ENCODE measurements at regions not wholly inside any gene's neighbourhood (a gene's known extent, or its start where the extent isn't known, plus 50 kb on each side); places are given as distances from the start of the nearest gene placed in this dataset.
"Not testable (repeated sequence)": the region's sequence is repeated elsewhere in the genome, so short reads cannot be mapped to it uniquely, and the experiment has no call there.

DNA sequence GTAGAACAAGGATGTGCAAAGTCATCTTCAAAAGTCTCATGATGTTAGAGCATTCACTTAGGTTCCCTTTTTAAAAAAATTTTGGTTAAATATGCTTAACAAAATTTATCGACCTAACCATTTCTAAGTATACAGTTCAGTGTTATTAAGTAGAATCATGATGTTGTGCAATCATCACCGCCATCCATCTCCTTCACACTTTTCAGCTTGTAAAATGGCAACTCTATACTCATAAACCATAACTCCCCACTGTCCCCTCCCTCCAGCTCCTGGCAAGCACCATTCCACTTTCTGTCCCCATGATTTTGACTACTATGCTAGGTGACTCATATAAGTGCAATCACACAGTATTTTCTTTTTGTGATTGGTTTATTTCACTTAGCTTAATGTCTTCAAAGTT is 895.0 kb downstream of the TBL1XR1 start:
- DNase-seq = no peak

DNA sequence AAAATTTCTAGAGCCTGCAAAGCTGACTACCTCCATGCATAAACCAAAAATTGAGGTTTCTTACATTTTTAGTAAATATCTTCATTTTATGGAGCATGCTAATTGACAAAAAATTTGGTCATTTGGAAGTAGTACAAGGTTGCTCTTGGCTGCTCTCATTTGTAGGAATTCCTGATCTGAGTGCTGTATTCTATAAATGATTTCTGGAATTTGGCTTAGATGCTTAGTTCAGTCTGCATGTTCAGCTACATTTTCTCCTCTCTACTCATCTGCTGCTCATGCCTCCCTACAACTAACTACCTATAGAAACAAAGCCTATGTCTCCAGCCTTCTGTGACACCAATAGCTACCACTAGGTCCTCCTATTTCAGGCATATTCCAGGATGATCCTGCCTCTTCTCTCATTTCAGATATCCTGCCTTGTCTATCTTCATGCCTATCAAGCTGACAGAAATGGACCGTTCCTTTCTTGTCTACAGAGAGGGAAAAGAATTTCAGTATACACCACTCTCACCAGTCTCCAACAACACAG is 901.1 kb downstream of the TBL1XR1 start:
- no peak for DNase-seq

DNA sequence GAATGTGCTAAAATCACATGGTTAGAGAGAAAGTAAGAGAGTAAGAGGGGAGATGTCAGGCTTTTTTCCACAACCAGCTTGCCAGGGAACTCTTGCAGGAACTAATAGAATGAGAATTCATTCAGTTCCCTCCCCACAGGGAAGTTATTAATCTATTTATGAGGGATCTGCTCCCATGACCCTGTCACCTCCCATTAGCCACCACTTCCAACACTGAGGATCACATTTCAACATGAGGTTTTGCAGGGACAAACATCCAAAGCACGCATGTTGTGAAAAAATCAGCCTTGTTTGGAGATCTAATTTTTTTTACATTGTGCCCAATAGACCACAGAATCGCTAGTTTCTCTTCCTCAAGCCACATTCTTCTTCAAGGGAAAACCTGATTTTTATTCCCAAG is 904.0 kb downstream of the TBL1XR1 start:
- DNase-seq = no peak

DNA sequence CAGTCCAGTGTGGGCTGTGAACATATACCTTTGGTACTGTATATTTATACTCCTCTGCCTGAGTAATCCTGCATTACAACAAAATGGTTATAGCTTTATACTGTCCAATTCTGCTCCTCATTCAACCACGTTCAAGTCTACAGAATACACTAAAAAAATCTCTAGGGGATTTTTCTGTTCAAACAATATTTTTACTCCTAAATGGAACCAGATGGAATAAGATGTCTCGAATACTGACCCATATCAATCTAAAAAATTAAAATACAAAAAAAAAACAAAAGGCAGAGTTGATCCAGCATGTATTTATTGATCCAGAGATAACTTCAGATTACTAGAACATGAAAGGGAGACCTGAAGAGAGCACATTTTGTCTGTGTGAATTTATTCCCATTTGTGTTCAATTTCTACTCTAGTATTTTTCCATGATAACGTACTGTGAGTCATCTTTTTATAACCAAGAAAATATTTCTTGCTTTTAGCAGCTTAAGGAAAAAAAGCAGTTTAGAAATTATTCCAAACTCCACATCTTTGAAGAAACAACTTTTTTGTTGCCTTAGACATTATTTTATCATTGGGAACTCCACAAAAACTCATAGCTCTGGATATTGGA is 910.7 kb downstream of the TBL1XR1 start:
- no peak for DNase-seq

DNA sequence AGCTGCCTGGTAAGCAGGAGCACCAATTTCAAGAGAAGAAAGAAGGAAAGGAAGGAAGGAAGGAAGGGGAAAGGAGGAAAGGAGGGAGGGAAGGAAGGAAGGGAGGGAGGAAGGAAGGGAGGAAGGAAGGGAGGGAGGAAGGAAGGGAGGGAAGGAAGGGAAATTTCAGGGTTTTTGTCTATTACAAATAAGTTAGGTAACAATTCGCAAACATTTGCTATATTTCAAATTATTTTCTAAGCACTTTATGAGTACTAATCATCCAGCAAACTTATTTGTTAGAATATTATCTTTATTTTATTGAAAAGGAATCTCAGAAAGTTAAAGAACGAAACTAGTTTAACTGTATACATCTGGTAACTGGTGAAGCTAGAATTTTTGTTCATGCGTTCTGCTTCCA is 921.7 kb downstream of the TBL1XR1 start:
- no peak for DNase-seq

DNA sequence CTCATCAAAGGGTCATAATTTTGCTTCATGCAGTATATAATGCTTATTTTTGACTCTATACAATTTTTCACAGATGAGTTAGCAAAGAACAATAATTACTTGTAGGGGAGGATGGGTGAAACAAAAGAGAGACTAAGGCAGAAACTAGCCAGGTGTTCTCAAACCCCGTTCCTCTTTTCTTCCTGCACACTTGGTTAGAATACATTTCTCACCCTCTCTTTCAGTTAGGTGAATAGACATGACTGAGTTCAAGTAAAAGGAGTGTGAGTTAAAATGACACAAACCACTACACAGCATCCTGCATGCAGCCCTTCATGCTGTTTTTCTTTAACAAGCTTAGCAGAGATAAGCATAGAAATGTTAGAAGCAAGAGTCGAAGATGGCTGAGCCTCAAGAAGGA is 922.2 kb downstream of the TBL1XR1 start:
- DNase-seq = no peak

DNA sequence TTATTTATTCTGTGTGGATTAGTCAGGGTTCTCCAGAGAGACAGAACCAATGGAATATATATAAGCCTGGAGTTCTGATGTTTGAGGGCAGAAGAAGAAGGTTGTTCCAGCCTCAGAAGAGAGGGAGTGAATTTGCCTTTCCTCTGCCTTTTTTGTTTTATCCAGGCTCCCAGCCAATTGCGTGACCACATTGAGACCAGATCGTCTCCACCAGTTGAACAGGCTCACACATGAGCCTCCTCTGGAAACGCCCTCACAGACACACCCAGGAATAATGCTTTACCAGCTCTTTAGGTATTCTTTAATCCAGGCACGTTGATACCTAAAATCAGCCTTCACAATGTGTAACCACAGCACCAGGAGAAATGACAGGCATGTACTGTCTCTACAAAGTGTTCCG is 923.1 kb downstream of the TBL1XR1 start:
- peak; percentile 90 for DNase-seq

DNA sequence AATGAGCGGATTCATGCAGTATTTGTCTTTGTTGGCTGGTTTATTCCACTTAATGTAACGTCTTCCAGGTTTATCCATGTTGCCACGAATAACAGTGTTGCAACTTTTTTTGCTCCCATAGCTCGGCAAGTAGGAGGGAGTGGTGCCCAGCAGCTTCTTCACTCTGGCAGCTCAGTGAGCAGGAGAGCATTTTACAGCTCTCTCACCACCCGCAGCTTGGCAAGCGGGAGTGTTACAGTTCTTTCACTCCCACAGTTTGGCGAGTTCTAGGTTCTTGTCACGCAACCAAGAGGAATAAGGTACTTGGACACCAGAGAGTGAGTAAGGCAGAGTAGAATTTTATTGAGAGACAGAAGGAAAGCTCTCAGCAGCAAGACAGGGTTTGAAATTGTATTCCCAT is 935.2 kb downstream of the TBL1XR1 start:
- no peak for DNase-seq

DNA sequence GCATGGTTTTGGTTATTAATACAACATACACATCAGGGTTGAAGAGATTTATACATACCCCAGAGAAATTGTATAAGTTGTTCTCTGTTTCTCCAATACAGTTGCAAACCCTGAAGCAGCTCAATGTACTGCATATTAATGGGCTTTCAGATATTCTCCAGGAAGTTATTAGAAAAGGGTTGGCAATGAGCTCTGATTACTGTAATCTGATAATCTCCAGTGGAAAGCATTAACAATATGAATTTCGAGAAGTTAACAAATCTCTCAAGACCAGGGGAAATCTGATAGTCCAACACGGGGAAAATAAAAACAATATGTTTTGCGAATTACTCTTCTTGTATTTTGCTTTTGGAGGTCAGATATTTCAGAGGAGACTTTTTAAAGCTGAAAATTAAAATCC is 950.1 kb downstream of the TBL1XR1 start:
- DNase-seq = no peak

DNA sequence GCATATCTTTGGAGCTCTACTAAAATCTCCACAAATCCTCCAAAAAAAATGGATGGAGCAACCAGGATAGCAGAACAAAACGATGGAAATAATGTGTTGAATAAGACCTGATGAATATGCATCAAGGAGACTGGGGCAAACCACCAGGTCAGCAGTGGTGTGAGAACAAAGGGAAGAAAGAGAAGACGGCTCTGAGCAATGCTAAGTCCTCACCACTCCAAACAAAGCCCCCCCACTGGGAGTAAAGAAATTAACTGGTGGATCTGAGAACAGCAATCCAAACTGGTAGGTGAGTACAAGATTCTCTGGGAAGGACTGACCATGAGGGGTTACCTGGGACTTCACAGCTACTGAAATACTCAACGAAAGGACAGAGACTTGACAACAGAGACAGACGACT is 977.3 kb downstream of the TBL1XR1 start:
- DNase-seq = no peak

DNA sequence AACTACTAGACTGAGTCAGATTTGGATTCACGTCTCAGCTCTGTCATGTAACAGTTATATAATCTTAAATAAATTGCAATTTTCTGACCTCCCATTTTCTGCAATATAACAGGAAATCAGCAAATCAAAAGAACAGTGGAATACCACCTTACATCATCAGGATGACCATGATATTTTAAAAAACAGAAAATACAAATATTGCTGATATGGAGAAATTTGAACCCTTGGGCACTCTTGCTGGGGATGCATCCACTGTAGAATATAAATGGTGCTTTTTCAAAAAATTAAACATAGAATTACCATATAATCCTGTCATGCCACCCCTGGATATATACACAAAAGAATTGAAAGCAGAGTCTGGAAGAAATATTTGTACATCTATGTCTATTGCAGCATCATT is 982.5 kb downstream of the TBL1XR1 start:
- no peak for DNase-seq

DNA sequence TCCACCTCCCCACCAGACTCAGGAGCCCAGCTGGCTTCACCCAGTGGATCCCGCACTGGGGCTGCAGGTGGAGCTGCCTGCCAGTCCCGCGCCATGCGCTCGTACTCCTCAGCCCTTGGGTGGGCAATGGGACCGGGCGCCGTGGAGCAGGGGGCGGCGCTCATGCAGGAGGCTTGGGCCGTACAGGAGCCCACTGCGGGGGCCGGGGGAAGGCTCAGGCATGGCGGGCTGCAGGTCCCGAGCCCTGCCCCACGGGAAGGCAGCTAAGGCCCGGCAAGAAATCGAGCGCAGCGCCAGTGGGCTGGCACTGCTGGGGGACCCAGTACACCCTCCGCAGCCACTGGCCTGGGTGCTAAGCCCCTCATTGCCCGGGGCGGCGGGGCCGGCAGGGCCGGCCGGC is 984.0 kb downstream of the TBL1XR1 start:
- not testable (repeated sequence) for DNase-seq

DNA sequence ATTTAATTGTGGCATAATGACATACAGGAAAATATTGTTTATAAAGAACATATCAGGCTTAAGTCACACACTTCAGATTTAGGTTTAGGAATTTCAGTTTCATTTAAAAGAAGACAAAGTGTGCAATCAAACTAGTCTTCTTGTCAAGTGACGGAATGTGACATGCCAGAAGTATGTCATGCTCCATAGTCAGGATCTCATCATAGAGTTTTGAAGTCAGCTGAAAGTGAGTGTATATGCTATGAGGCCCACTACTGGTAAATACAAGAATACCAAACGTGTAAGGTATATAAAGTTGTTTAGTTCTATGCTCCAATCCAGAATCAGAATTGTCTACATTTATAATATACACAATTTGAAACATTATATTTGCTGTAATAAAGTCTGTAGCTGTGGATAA is 988.4 kb downstream of the TBL1XR1 start:
- no peak for DNase-seq

DNA sequence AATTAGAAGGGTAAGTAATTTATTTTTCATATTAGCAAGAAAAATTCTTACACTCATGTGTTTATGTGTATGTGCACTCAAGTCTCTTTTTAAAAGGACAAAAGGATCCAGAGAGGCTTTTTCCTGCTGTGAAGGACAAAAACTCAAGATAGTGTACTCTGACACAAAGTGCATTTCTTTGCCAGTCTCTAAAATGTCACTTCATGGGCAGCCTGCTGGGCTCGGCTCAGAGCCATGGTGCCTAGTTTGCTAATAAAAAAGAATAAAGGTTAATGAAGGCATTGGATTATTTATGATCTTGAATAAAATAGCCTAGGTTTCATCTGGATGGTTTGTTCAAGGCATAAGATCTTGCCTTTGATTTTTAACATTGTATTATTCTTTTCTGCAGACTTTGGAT is 989.0 kb downstream of the TBL1XR1 start:
- no peak for DNase-seq

DNA sequence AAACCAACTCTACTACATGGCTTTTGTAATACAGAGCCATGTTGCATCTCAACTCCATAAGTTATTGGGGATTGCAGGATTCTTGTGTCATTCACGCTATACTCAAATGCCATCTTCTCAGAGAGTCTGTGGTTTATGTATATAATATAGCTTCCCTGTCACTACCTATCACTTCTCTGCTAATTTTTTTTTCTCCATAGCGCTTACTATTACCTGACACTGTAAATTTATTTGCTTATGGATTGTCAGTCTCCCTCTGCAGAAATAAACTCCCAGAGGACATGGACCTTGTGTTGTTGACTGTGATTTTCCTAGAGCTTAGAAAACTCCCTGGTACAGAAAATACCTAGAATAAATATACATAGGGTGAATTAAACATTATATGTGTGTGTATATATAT is 990.5 kb downstream of the TBL1XR1 start:
- DNase-seq = no peak

DNA sequence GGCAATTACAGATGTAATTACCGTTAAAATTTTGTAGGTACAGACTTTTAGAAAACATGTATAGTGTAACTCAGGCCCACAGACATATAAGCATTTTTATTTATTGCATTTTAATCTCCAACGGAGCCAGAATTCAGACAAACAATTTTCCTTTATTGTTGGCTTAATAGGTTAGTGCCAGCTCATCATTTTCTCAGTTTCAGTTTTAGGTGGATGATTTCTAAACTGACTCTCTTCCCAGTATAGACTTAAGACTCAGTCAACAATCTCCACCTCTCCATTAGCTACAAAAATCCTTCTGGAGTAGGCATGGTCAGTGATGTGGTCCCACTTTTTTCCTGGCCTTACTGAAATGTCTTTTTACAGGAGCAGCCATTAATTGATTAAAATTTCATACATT is 994.6 kb downstream of the TBL1XR1 start:
- DNase-seq = no peak

DNA sequence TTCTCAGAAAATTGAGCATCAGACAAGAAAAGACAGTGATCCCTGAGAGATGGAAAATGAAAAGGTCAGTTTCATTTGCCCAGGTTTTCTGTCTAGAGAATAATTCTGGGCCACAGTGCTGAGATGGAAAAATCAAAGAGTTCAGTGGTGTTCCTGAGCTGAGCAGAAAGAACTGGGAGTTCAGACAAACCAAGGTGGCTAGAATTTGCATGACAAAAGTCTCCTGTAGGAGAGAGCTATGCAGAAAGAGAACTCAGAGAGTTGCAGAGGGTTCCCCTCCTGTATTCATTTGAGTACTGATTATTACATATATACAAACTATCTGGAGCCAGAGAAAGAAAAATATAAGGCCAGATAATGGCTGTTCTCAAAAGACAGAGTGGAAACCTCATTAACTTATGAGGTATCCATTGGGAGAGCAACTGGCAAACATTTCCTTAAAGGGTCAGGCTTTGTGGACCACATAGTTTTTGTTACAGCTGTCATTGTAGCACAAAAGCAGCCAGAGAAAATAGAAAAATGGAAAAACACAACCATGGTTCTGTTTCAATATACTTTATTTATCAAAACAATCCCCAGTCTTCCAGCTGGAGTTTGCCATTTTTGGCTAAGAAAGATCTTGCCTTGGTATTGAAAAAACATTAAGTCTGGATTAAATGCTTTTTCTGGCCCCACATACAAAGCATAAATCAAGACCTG is 1004.1 kb downstream of the TBL1XR1 start:
- DNase-seq = no peak

DNA sequence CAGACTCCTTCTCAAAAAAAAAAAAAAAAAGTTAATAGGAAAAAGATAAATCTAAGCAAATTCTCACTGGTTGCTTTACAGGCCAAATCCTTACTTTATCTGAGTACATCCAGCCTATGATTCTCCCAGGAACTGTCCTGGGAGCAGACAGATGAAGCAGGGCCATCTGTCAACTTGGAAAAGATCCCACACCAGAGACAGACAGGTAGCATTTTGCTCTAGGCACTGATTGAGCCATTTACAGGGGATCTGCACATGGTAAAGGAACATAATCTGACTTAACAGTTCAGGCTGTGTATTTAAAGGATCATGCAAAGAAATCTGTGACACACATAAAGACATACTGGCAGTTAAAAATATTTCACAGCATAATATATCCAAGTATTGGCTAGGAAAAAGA is 1006.5 kb downstream of the TBL1XR1 start:
- DNase-seq = no peak

DNA sequence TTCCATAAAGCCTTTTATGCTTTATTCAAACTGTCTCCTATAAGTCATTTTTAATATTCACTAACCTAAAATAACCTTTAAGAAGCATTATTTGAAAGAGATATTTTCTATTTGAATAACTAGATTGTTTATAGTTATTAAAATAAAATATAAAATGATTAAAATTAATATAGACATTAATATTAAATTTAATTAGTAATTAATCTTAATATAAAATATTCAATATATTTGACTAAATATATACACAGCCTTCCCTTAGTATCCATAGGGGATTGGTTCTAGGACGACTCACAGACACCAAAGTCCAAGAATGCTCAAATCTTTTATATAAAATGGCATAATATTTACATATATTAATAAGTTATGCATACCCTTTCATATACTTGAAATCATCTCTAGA is 1014.1 kb downstream of the TBL1XR1 start:
- no peak for DNase-seq

DNA sequence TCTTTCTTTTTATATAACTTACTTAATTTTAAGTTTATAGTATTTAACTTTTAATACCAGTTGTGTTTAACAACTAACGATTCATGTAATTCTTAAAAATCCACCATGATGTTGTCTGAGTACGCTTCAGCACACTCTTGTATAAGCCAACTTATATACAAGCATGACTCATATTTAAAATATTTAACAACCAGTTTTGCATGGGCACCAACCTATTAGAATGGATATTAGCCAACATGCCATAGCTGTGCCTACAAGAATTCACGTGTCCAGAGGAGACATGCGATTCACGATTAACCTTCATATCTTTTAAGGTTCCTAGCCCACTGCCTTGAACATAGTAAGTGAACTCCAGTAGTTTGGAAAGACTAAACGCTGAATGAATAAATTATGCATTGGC is 1023.2 kb downstream of the TBL1XR1 start:
- DNase-seq = no peak

DNA sequence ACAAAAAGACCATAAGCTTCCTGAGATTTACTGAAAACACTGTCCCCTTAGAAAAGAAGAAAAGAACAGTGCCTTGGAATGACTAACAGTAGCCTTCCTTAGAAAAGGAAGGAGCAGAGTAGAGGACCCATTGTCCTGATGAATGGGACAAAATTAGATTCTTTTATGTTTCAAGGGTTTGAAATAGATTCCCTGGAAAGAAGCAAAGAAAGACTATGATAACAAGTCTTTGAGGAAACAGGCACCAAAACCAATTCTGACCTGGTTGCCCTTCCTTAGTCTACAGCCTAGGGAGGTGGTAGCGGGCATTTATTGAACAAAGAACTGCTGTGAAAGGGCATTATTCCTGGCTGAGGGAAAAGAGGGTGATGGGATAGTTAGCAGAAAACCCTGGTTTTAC is 1024.8 kb downstream of the TBL1XR1 start:
- no peak for DNase-seq

DNA sequence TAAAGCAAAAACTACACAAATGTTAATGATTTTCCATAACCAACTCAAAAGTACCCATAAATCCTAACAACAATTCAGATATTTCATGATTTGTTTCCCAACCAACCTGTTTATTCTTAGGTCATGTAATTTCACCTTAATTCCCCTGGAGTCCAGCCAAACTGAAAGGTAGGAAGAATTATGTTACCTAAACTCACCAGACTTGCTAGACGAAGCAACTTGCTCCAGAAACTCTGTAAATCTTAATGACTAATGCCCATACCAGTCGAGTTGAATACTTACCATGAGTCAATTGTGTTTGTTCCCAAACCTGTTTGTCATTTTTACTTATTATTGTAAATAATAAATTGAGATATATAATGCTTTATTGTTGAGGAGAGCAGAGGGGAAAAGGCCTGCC is 1030.0 kb downstream of the TBL1XR1 start:
- no peak for DNase-seq

DNA sequence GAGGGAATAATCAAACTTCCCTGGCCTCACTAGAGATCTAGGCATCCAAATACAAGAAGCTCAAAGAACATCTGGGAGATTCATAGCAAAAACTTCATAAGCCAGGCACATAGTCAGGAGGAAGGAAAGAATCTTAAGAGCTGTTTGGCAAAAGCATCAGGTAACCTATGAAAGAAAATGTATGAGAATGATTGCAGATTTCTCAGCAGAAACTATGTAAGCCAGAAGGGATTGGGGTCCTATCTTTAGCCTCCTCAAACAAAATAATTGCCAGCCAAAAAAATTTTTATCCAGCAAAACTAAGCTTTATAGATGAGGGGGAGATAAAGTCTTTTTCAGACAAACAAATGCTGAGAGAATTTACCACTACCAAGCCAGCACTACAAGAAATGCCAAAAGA is 1036.3 kb downstream of the TBL1XR1 start:
- DNase-seq = no peak

DNA sequence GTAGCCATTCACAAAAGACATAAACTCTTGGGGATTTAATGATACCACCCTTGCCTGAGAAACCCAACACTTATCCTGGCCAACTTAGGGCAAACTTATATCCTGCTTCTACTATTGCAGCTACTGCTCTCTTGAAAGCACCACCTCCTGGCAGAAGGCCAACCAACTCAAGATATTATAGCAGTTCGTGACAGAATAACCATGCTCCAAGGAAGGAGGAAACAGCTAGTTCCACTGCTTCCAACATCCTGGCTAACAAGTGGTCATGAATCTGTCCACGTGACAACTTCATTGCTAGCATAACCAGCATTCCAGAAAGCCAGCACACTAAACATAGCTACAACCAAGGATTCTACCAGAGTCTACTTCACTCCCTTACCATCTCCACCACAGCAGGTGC is 1037.5 kb downstream of the TBL1XR1 start:
- DNase-seq = no peak

DNA sequence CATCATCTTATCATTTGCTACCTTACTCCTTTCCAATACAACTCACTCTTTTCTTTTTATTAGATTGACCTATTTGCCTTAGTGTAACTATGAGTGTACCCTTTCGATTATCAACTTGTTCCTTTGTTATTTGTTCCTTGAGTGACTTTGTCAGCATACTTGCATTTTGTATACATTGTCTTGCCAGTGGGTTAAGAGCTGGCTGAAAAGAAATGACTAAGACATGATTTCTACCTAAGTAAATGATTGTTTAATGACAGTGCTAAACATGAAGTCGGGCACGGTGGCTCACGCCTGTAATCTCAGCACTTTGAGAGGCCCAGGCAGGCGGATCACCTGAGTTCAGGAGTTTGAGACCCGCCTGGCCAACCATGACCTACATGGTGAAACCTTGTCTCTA is 1042.3 kb downstream of the TBL1XR1 start:
- no peak for DNase-seq

Measured in NCI-H1092 (cell line).